ENCODE measurements at regions not wholly inside any gene's neighbourhood (a gene's known extent, or its start where the extent isn't known, plus 50 kb on each side); places are given as distances from the start of the nearest gene placed in this dataset.

DNA sequence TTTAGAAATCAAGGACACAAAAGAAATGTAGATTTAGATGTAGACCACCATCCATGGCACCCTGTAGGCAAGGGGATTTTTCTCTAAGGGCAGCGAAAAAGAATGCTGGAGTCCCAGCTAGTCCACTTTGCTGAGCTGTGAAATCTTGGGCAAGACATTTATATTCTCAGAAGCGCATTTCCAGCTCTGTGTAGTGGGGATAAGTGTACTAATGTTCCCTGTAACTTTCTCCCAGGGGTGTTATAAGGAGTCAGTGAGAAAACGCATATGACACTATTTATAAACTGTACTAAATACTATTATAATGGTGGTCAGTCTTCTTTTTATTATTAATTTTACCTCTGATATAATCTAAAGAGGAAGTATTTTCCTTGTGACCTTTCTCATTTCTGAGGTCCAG, 133.4 kb upstream of the FRMD6 start:
- no peak for DNase-seq

DNA sequence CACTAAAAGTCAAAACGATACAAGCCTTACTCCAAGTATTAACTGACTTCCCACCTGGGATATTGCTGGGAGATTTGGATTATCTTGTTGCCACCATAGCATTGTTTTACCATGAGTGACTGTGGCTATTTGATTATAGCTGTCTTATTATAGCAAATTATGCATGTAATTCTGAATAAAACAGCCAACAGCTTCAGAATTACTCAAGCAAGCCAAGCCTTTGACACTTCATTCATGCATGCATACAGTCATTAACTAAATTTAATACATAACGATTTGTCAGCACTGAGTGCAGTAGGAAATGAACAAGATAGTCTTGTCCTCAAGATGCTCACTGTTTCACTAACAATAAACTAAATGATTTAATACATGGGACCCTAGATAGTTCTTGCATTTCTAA, 133.0 kb upstream of the FRMD6 start:
- DNase-seq: no peak

DNA sequence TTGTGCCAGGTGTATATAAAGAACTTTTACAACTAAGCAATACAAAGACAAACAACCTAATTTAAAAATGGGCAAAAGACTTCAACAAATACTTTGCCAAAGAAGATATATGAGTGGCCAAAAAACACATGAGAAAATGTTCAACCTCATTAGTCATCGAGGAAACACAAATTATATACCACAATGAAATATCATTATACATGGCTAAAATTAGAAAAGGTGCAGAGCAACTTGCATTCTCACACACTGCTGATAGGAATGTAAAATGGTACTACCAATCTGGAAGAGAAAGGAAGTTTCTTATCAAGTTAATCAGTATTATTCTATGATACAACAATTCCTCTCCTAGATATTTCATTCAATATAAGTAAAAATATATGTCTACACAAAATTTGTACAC, 131.6 kb upstream of the FRMD6 start:
- DNase-seq: no peak

DNA sequence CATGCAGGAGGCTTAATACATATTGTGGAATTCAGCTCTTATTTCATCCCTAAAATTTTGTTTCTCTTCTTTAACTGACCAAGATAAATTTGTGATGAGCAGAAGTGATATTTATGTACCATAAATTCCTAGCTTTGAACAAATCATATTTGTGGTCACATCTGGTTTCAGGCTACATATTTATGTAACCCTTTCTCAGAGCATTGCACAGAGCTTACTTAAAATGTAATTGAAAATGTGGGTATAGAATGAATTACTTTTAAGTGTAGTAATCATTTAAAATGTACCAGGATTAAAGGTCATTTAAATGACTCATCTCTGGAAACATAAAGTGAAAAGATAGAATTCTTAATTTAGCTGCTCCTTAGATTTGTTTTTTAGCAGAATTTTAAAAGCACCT, 129.9 kb upstream of the FRMD6 start:
- DNase-seq: no peak

DNA sequence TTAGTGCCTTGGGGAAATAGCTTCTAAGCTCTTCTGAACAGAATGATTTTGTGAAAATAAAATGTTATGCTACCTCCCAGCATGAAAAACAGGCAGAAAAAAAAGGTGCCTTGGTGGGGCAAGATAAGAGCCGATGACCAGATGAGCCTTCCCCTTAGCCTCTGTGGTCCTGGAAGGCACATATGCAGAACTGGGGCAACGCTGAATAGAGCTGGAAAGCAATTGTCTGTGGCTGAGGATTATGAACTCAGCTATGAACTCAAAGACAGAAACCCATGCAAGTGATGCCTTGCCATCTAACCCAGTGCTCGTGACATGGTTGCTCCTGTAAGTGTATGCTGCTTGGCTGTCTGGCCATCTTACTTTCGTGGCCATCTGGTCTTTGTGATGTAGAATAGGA, 128.5 kb upstream of the FRMD6 start:
- DNase-seq: no peak

- no peak for DNase-seq
Measured at GRCh38 chr14:51525739-51526138, 126.0 kb upstream of the FRMD6 start.

DNA sequence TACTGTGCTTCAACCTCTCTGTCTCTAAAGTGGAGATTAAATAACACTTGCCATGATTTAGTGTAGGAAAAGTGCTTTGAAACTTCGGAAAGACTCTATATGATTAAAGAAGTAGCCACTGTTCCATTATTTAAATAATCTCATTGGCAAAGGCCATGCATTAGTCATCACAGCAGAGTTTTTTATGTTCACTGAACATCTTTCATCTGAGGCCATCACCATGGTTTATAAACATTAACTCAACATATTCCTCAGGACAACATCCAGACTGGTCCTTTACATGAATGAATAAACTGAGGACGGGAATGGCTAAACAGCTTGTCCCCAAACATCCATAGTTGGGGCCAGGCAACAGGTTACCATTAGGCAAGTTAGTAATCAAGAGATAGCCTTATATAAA, 124.6 kb upstream of the FRMD6 start:
- DNase-seq: no peak

GRCh38 chr14:51529736-51530135, 122.0 kb upstream of the FRMD6 start:
- DNase-seq: no peak

- no peak for DNase-seq
Measured at GRCh38 chr14:51533160-51533559, 118.5 kb upstream of the FRMD6 start.

- no peak for DNase-seq
Measured at GRCh38 chr14:51533872-51534553, 117.7 kb upstream of the FRMD6 start.

GRCh38 chr14:51534610-51535011, 117.1 kb upstream of the FRMD6 start:
- DNase-seq: no peak

DNA sequence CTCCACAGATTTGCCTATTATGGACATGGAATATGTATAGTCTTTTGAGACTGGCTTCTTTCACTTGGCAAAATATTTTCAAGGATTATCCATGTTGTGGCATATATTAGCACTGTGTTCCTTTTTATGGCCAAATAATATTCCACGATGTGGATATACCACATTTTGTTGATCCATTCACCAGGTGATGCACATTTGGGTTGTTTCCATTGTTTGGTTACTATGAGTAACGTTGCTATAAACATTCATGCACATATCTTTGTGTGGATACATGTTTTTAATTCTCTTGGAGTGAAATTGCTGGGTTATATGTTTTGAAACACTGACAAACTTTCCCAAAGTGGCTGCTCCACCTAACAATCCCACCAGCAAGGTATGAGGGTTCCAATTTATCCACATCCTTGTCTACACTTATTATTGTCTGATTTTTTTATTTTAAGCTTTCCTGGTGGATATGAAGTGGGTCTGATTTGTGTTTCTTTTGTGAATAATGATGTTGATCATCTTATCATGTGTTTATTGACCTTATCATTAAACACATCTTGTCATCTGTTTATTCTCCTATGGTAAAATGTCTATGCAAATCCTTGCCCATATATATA, 116.2 kb upstream of the FRMD6 start:
- no peak for DNase-seq

GRCh38 chr14:51538973-51539372, 112.7 kb upstream of the FRMD6 start:
- no peak for DNase-seq

DNA sequence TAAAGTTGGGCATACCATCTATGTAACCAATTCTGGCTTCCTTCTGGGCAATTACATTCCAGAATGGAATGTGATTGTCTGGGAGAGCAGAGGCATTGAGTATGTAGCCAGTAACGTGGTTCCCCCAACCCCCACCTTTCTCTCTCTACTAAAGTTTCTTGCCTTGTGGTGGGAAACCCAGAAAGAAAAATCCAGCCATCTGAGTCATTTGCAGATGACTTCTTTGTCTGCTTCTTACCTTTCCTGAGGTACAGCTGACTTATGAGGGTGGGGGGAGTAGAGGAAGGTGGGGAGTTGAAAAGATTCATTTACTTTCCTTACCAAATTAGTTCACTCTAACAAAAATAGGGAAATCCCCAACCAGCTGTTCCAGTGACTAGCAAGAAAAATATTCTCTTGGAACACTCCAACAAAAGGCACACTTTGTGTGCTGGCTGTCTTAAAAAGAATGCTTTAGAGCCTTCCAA, 112.1 kb upstream of the FRMD6 start:
- no peak for DNase-seq

GRCh38 chr14:51540364-51540763, 111.3 kb upstream of the FRMD6 start:
- DNase-seq: no peak

- DNase-seq: no peak
Measured at GRCh38 chr14:51544471-51544870, 107.2 kb upstream of the FRMD6 start.

DNA sequence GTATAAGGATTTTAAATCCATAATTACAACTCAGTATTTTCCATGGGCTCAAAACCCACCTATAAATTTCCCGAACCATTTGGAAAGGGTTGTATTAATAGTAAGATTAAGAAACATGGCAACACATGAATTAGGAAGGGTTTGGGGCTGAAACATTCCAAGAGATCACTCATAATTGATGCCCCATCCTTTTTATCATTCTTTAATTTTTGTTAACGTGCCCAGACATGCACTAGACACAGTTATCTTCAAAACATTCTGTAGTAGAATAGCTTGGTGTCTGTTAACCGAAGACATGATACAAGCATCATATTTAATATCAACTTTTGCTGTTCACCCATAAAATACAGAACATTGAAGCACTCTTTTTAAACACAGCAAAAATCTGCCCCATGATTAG, 106.8 kb upstream of the FRMD6 start:
- DNase-seq: no peak

- no peak for DNase-seq
Measured at GRCh38 chr14:51545396-51545795, 106.3 kb upstream of the FRMD6 start.

- DNase-seq: no peak
Measured at GRCh38 chr14:51546099-51546498, 105.6 kb upstream of the FRMD6 start.

DNA sequence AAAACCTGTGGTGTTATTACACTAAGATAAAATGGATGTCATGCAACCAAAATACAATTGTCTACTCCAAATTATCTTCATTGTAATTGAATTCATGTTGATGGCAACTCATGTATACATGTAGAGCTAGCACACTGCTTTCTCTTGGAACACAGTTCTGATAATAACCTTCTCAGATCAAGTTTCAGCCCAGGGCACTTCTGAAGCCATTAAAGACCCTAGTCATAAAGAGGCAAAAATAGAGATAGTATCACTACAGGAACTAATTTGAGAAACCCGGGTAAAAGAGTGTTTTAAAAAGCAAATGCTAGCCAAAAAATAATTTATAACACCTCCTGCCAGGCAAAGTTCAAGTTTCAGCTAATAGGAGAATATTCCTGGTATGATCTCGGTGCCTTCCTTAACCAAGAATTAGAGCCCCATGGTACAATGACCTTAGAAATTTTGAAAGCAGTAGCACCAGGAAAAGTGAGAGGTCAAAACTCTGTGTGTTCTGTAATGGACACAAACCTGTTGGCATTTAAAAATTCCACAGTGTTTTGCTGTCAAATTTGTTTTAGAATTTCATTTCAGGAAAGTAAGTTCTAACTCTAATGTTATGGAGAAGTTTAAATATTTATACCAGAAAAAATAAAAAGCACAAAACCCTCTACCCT, 105.0 kb upstream of the FRMD6 start:
- no peak for DNase-seq

DNA sequence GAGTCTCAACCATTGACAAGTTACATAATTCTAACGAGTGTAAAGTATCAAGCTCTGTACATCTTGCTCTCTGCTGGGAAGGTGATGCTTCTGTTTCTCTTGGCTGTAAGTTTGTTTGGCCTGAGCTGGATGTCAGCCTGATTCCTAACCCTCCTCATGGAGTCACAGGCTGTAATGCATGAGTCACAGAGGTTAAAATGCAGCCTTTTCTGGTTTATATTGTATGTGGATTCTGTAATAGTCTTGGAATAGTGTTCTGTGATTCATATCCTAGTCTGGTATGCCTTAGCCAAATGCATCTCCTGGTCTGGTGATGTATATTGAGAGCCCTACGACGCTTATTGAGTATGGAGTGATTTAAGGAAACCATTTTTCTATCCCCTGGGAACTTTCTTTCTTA, 104.5 kb upstream of the FRMD6 start:
- DNase-seq: peak; percentile 68

DNA sequence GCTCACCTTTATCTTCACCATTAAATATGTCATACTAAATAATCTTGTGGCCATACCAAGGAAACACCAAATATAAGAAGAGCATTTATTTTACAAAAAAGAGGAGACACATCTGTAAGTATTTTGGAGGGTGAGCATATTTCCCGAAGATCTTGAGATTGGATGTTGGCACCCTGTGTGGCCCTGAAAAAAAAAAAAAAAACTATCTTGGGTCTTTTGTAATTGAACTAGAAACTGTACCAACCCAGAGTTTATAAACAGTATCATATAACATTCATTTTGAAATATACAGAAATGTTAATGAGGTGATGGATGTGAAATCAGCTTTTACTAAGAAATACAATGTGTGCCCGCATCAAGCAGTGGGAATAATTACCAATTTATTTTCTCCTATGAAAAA, 104.0 kb upstream of the FRMD6 start:
- no peak for DNase-seq

GRCh38 chr14:51548187-51548586, 103.5 kb upstream of the FRMD6 start:
- no peak for DNase-seq

DNA sequence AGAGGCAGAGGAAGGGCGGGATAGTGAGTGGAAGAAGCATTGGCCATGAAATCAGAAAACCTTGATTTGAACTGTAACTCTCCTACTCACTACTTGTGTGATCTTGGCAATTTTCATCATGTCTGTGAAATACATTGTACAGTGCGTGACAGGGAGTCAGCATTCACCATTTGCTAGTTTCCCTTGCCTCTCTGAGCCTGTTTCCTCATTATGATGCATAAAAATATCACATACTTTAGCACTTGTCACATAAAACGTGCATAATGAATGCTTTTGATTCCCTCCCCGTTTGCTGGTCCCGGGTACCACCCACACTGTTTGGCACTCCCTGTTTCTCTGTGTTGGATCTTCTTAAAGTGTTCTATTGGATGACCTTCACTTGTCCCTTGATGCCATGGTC, 101.1 kb upstream of the FRMD6 start:
- DNase-seq: no peak

DNA sequence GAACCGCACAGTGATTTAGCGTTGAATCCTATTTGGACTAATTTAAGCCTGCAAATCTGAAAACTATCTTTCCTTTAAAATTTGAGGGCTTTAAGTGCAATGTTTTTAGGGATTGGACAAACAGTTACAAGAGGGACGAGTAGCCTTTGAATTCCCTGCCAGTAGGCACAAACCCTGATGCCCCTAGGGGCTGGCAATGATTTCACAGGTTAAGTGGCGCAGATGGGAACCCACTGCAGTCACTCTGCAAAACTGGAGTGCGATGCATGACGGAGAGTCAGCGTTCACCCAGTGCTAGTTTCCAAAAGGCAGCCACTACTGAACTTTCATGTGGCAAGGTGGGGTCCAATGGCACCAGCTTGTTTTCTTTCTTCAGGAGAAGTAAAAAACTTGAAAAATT, 99.4 kb upstream of the FRMD6 start:
- DNase-seq: no peak
